Sigmoid colon (tissue), 6 donors: ENCODE measurements at regions not wholly inside any gene's neighbourhood (a gene's known extent, or its start where the extent isn't known, plus 50 kb on each side); places are given as distances from the start of the nearest gene placed in this dataset.

Experiments used
- DNase-seq: peaks from one replicate; pipeline ENCODE4 v3.0.0-alpha.2; 2019
- H3K27ac ChIP-seq, 4 donors: fragments of 200-600 bp; sonication (generic); one replicate each; pipeline ENCODE4 v1.5.1; 2016 to 2019; ENCODE audit warnings: mild to moderate bottlenecking in 1 of 4
- H3K27me3 ChIP-seq, 3 donors: fragments of 200-600 bp; sonication (generic); one replicate each; pipeline ENCODE4 v1.5.1; 2019; ENCODE audit warnings: mild to moderate bottlenecking in 1 of 3
- H3K36me3 ChIP-seq, 4 donors: fragments of 200-600 bp; sonication (generic); one replicate each; pipeline ENCODE4 v1.5.1; 2016 to 2019
- H3K4me1 ChIP-seq, 4 donors: fragments of 200-600 bp; sonication (generic); one replicate each; pipeline ENCODE4 v1.5.1; 2017 to 2019
- H3K4me3 ChIP-seq, 4 donors: fragments of 200-600 bp; sonication (generic); one replicate each; pipeline ENCODE4 v1.5.1; 2017 to 2019; ENCODE audit warnings: mild to moderate bottlenecking in 2 of 4, moderate library complexity in 1 of 4
- H3K9me3 ChIP-seq, 4 donors: fragments of 200-600 bp in 3 of 4; sonication (generic) in 3 of 4; one replicate each; pipeline versions ENCODE4 v1.5.1 to v1.6.1; 2013 to 2019
- CTCF ChIP-seq, 4 experiments: fragments of 450-650 bp in 3 of 4; fragments of 200-600 bp in 1 of 4; IDR thresholded peaks; one replicate each; pipeline ENCODE4 v1.5.1; 2016 to 2019; ENCODE audit warnings: antibody characterized with exemption in 4 of 4, mild to moderate bottlenecking in 3 of 4, moderate library complexity in 2 of 4
- EP300 ChIP-seq, 4 donors: sonication (generic); formaldehyde crosslinking; IDR thresholded peaks; one replicate each; pipeline ENCODE4 v1.6.1; 2017; ENCODE audit warnings: antibody characterized with exemption in 4 of 4
- POLR2A ChIP-seq, 2 donors: fragments of 450-650 bp; IDR thresholded peaks; one replicate each; pipeline ENCODE4 v1.6.1; 2016; ENCODE audit warnings: antibody characterized with exemption in 2 of 2, mild to moderate bottlenecking in 2 of 2, moderate library complexity in 2 of 2
- POLR2AphosphoS5 ChIP-seq, 4 donors: sonication (generic); formaldehyde crosslinking; IDR thresholded peaks; one replicate each; pipeline ENCODE4 v1.6.1; 2017; ENCODE audit warnings: antibody characterized with exemption in 4 of 4
- WGBS, 2 donors: extraction: QIAGEN DNeasy Blood & Tissue Kit; methylation state at CpG; one replicate each; pipeline ENCODE4 v1.1.7; 2013; 5-methylcytosine and 5-hydroxymethylcytosine counted together
- intact Hi-C: fragments of 100-400 bp; cut with DNase I; formaldehyde crosslinking; loops from one replicate; pipeline ENCODE4 v1.15.1; 2023
- donor health status: healthy with polysubstance abuse.
- donor health status: healthy.

- Histone ChIP-seq H3K9me3 (no peaks in the 10 kb centered on the region), H3K36me3 (no peaks in the 10 kb centered on the region), H3K4me3 (no peak overlapping the region), H3K27ac (no peak overlapping the region), H3K27me3 (no peaks in the 10 kb centered on the region), H3K4me1 (no peaks in the 10 kb centered on the region)
- DNase-seq = no peak
- intact Hi-C loops = no loop called here
- 22 to 48% methylated on average over 5 of the region's 5 CpGs for WGBS, 2 donors
- TF ChIP-seq EP300 (IDR thresholded peaks at IDR 0.05) (no peak), POLR2AphosphoS5 (IDR thresholded peaks at IDR 0.05) (no peak), POLR2A (IDR thresholded peaks at IDR 0.05) (no peak), CTCF (IDR thresholded peaks at IDR 0.05) (no peak)
Observed at GRCh38 chr7:12152196-12152918, 58.7 kb upstream of the TMEM106B start.

- intact Hi-C loops = no loop called here
- Histone ChIP-seq H3K27me3 (no peaks in the 10 kb centered on the region), H3K27ac (no peak overlapping the region), H3K9me3 (no peaks in the 10 kb centered on the region), H3K4me1 (no peaks in the 10 kb centered on the region), H3K36me3 (no peaks in the 10 kb centered on the region), H3K4me3 (no peak overlapping the region)
- TF ChIP-seq POLR2AphosphoS5 (IDR thresholded peaks at IDR 0.05) (no peak), EP300 (IDR thresholded peaks at IDR 0.05) (no peak), POLR2A (IDR thresholded peaks at IDR 0.05) (no peak), CTCF (IDR thresholded peaks at IDR 0.05) (no peak)
- no peak for DNase-seq
- WGBS, 2 donors = 90 to 91% methylated on average over 1 of the region's 1 CpG
Observed at GRCh38 chr7:12154119-12154518, 57.0 kb upstream of the TMEM106B start.

- no peak overlapping the region for H3K4me3 ChIP-seq
- TF ChIP-seq CTCF (IDR thresholded peaks at IDR 0.05) (no peak), POLR2AphosphoS5 (IDR thresholded peaks at IDR 0.05) (no peak), EP300 (IDR thresholded peaks at IDR 0.05) (no peak), POLR2A (IDR thresholded peaks at IDR 0.05) (no peak)
- H3K36me3 ChIP-seq = no peaks in the 10 kb centered on the region
- H3K4me1 ChIP-seq = no peaks in the 10 kb centered on the region
- no peak overlapping the region for H3K27ac ChIP-seq
- H3K9me3 ChIP-seq = no peaks in the 10 kb centered on the region
- intact Hi-C loops = no loop called here
- DNase-seq = no peak
- no peaks in the 10 kb centered on the region for H3K27me3 ChIP-seq
- 41 to 48% methylated on average over 1 of the region's 1 CpG for WGBS, 2 donors
Observed at GRCh38 chr7:12157517-12157916, 53.6 kb upstream of the TMEM106B start.

GRCh38 chr7:12158334-12159060 lies 52.6 kb upstream of the TMEM106B start:
- WGBS, 2 donors = 80 to 89% methylated on average over 6 of the region's 6 CpGs
- no peak overlapping the region for H3K4me3 ChIP-seq
- no peak overlapping the region for H3K27ac ChIP-seq

More at GRCh38 chr7:12158334-12159060, 52.6 kb upstream of the TMEM106B start:
- Histone ChIP-seq H3K27me3 (no peaks in the 10 kb centered on the region), H3K4me1 (no peaks in the 10 kb centered on the region), H3K36me3 (no peaks in the 10 kb centered on the region), H3K9me3 (no peaks in the 10 kb centered on the region)
- no peak for TF ChIP-seq POLR2AphosphoS5 (IDR thresholded peaks at IDR 0.05)
- no peak for TF ChIP-seq EP300 (IDR thresholded peaks at IDR 0.05)
- TF ChIP-seq POLR2A (IDR thresholded peaks at IDR 0.05) = no peak
- no peak for TF ChIP-seq CTCF (IDR thresholded peaks at IDR 0.05)
- no peak for DNase-seq
- intact Hi-C loops = no loop called here
